SK-N-SH (cell line): ENCODE measurements at regions not wholly inside any gene's neighbourhood (a gene's known extent, or its start where the extent isn't known, plus 50 kb on each side); places are given as distances from the start of the nearest gene placed in this dataset.

Experiments used
- CTCF ChIA-PET: fragments of 300-600, 350-600 bp; formaldehyde crosslinking; extraction: SDS; loops from one replicate; lab custom pipeline; 2021; lab: Yijun Ruan, JAX
- POLR2A ChIA-PET: fragments of 350-600 bp; sonication (Branson Sonifier 250); formaldehyde crosslinking; extraction: SDS; loops from one replicate; lab custom pipeline; 2020; ENCODE audit warnings: antibody characterized with exemption, inconsistent platforms; lab: Yijun Ruan, JAX
- DNase-seq: peaks from one replicate; pipeline ENCODE4 v3.0.0; 2012
- H2AFZ ChIP-seq: fragments of 200-600 bp; sonication (generic); 2 replicates; pipeline ENCODE4 v1.8.1; 2016; ENCODE audit warnings: antibody characterized with exemption, mild to moderate bottlenecking, low read depth
- H3F3A ChIP-seq: fragments of 200-600 bp; sonication (generic); replicated peaks from 2 replicates; pipeline ENCODE3; 2016; ENCODE audit warnings: antibody characterized with exemption, mild to moderate bottlenecking; ENCODE audit not compliant: insufficient read depth
- H3K27ac ChIP-seq, 2 experiments: fragments of 200-500 bp in 1 of 2; fragments of 200-600 bp in 1 of 2; sonication (Bioruptor generic) in 1 of 2; sonication (generic), shearing (Covaris generic) in 1 of 2; 2 replicates each; pipeline versions ENCODE4 v1.5.1 to v1.6.1; 2014 to 2016; ENCODE audit warnings: low read depth in 2 of 2, inconsistent platforms in 1 of 2, low read length in 1 of 2, mild to moderate bottlenecking in 1 of 2, mixed read lengths in 1 of 2
- H3K27me3 ChIP-seq: fragments of 200-600 bp; sonication (generic), shearing (Covaris generic); 2 replicates; pipeline ENCODE4 v1.6.1; 2016; ENCODE audit warnings: mixed run types; ENCODE audit not compliant: insufficient read depth
- H3K36me3 ChIP-seq, 2 experiments: fragments of 200-500 bp in 1 of 2; fragments of 200-600 bp in 1 of 2; sonication (Bioruptor generic) in 1 of 2; sonication (generic) in 1 of 2; replicated peaks in 1 of 2; 2 replicates each; pipeline versions ENCODE3 to v1.5.1; 2014 to 2016; ENCODE audit warnings: low read length in 1 of 2, mild to moderate bottlenecking in 1 of 2; ENCODE audit not compliant: insufficient read depth in 2 of 2, control insufficient read depth in 1 of 2
- H3K4me1 ChIP-seq, 2 experiments: fragments of 200-500 bp in 1 of 2; fragments of 200-600 bp in 1 of 2; sonication (Bioruptor generic) in 1 of 2; sonication (generic), shearing (Covaris generic) in 1 of 2; 2 replicates each; pipeline versions ENCODE4 v1.5.1 to v1.6.1; 2014 to 2016; ENCODE audit warnings: low read depth in 1 of 2, low read length in 1 of 2, mixed run types in 1 of 2; ENCODE audit not compliant: insufficient read depth in 2 of 2, control insufficient read depth in 1 of 2
- H3K4me2 ChIP-seq: fragments of 200-600 bp; sonication (generic), shearing (Covaris generic); 2 replicates; pipeline ENCODE4 v1.6.1; 2017; ENCODE audit warnings: mixed run types
- H3K4me3 ChIP-seq, 2 experiments: fragments of 200-500 bp in 1 of 2; fragments of 200-600 bp in 1 of 2; sonication (Bioruptor generic) in 1 of 2; sonication (generic), shearing (Covaris generic) in 1 of 2; 2 replicates each; pipeline versions ENCODE4 v1.5.1 to v1.8.1; 2014 to 2016; ENCODE audit warnings: low read depth in 2 of 2, inconsistent platforms in 1 of 2, low read length in 1 of 2, mild to moderate bottlenecking in 1 of 2, mixed read lengths in 1 of 2, moderate library complexity in 1 of 2
- H3K79me2 ChIP-seq: fragments of 200-600 bp; sonication (generic); 2 replicates; pipeline ENCODE4 v1.8.1; 2017; ENCODE audit warnings: mild to moderate bottlenecking; ENCODE audit not compliant: insufficient read depth
- H3K9ac ChIP-seq: fragments of 200-600 bp; sonication (generic); 2 replicates; pipeline ENCODE4 v1.6.1; 2017; ENCODE audit warnings: mixed run types
- H3K9me2 ChIP-seq: fragments of 200-600 bp; sonication (generic); 2 replicates; pipeline ENCODE4 v1.6.1; 2017; ENCODE audit warnings: mixed run types
- H3K9me3 ChIP-seq: fragments of 200-600 bp; sonication (generic); 2 replicates; pipeline ENCODE4 v1.6.1; 2017; ENCODE audit warnings: mixed run types, mild to moderate bottlenecking, moderate library complexity
- H4K20me1 ChIP-seq: fragments of 200-600 bp; sonication (generic); 2 replicates; pipeline ENCODE4 v1.6.1; 2017; ENCODE audit warnings: mild to moderate bottlenecking, mixed run types; ENCODE audit not compliant: insufficient read depth
- CHD2 ChIP-seq: fragments of 150-350 bp; IDR thresholded peaks from 2 replicates; pipeline ENCODE4 v1.6.1; 2018; ENCODE audit warnings: low read length; ENCODE audit not compliant: partially characterized antibody
- CTCF ChIP-seq: fragments of 200-600 bp; sonication (generic); IDR thresholded peaks from 2 replicates; pipeline ENCODE4 v1.6.1; 2017; ENCODE audit warnings: antibody characterized with exemption, mild to moderate bottlenecking, moderate library complexity
- EP300 ChIP-seq, 2 experiments: IDR thresholded peaks; 2 replicates each; pipeline versions ENCODE4 v1.4.0 to v1.6.1; 2012; ENCODE audit warnings: borderline replicate concordance in 1 of 2, low read depth in 1 of 2, low read length in 1 of 2
- FOXM1 ChIP-seq: IDR thresholded peaks from 2 replicates; pipeline ENCODE4 v1.4.0; 2012; ENCODE audit warnings: low read depth, mild to moderate bottlenecking
- GABPA ChIP-seq: IDR thresholded peaks from 2 replicates; pipeline ENCODE4 v1.4.0; 2012; ENCODE audit warnings: low read depth, mild to moderate bottlenecking
- JUND ChIP-seq: IDR thresholded peaks from 2 replicates; pipeline ENCODE4 v1.4.0; 2012
- POLR2AphosphoS5 ChIP-seq: IDR thresholded peaks from 2 replicates; pipeline ENCODE4 v1.6.1; 2012; ENCODE audit warnings: low read depth, low read length
- RAD21 ChIP-seq: IDR thresholded peaks from 2 replicates; pipeline ENCODE4 v1.6.1; 2012; ENCODE audit warnings: mild to moderate bottlenecking, low read length
- RCOR1 ChIP-seq: fragments of 150-350 bp; IDR thresholded peaks from 2 replicates; pipeline ENCODE4 v1.6.1; 2017; ENCODE audit warnings: antibody characterized with exemption, low read length
- REST ChIP-seq: IDR thresholded peaks from 2 replicates; pipeline ENCODE4 v1.6.1; 2012; ENCODE audit warnings: mild to moderate bottlenecking, low read depth, low read length, moderate library complexity
- RFX5 ChIP-seq: IDR thresholded peaks from 2 replicates; pipeline ENCODE4 v1.6.1; 2012; ENCODE audit warnings: mild to moderate bottlenecking, improper control_type of control experiment, low read length
- RXRA ChIP-seq: IDR thresholded peaks from 2 replicates; pipeline ENCODE4 v1.4.0; 2012; ENCODE audit warnings: low read depth, mild to moderate bottlenecking, borderline replicate concordance
- SMC3 ChIP-seq: IDR thresholded peaks from 2 replicates; pipeline ENCODE4 v1.6.1; 2012; ENCODE audit warnings: low read depth, low read length, improper control_type of control experiment
- TEAD4 ChIP-seq: IDR thresholded peaks from 2 replicates; pipeline ENCODE4 v1.4.0; 2012; ENCODE audit warnings: mild to moderate bottlenecking, borderline replicate concordance; ENCODE audit not compliant: insufficient read depth
- YY1 ChIP-seq: IDR thresholded peaks from 2 replicates; pipeline ENCODE4 v1.4.0; 2012; ENCODE audit warnings: low read depth, mild to moderate bottlenecking
- ZBTB33 ChIP-seq: IDR thresholded peaks from 2 replicates; pipeline ENCODE4 v1.4.0; 2012; ENCODE audit warnings: low read depth, borderline replicate concordance
- WGBS: methylation state at CpG from one replicate; pipeline ENCODE4 v1.1.6; 2017; ENCODE audit warnings: low lambda C conversion rate; 5-methylcytosine and 5-hydroxymethylcytosine counted together
- TF ChIP-seq, protein P1 (sequence below): IDR thresholded peaks from 2 replicates; pipeline ENCODE4; 2012

DNA sequence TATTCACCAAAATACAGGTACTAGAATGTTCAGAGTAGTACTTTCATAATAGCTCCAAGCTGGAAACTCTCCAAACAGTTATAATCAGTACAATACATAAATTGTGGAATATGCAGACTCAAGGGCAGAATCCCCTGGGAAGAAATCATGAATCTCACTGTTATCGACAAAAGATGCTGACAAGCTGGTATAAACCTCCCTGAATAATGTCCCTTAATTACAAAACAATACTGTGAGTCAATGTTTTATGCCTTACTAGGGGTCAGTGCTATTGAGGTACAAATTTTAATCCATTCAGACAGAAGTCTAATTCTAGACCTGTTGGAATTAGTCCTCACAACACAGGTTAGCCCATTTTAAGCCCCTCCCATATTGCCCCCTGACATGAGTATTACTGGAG, 532.3 kb downstream of the DTWD2 start (continued):
- no peak for TF ChIP-seq RFX5
- TF ChIP-seq RXRA, result no peak

DNA sequence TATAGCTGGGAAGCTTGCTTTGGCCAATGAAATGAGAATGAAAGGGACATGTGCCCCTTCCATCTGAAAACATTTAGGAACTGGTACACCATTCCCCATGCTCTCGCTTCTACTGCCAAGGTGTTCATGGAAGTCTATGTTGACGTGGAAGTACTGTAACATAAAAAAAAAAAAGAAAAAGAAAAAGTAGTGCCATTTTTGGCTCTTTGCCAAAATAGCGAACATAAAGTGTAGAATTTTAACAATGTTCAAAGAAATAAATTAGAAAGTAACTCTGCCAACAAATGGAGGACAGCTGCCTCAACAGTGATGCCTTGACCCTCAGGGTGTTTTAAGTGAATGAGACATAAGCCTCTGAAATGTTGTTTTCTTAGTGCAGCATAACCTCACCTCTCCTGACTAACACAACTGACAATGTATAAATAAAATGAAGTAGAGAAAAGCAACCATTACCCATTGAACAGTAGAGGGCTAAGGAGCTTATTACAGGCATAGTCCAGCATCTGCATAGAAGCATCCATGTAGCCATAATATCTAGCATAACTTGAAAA, 536.6 kb downstream of the DTWD2 start:
- no peak for DNase-seq
- no peaks in the 10 kb centered on the region; the same call in 1 of the 2 replicates for H3K9me3 ChIP-seq
- CTCF ChIA-PET, result no interaction called here
- H4K20me1 ChIP-seq, result no peaks in the 10 kb centered on the region
- no peaks in the 10 kb centered on the region for H3K9me2 ChIP-seq
- TF ChIP-seq RAD21 (no peak), JUND (no peak), CTCF (no peak), POLR2AphosphoS5 (no peak), FOXM1 (no peak), EP300 (IDR thresholded peaks at IDR 0.05; ENCODE audit: borderline replicate concordance in 1 of 2, low read depth in 1 of 2, low read length in 1 of 2) (no peak), CHD2 (no peak), GABPA (no peak), TEAD4 (no peak), ZBTB33 (no peak), YY1 (no peak), REST (no peak), SMC3 (no peak), RCOR1 (no peak)
- TF ChIP-seq, protein P1, sequence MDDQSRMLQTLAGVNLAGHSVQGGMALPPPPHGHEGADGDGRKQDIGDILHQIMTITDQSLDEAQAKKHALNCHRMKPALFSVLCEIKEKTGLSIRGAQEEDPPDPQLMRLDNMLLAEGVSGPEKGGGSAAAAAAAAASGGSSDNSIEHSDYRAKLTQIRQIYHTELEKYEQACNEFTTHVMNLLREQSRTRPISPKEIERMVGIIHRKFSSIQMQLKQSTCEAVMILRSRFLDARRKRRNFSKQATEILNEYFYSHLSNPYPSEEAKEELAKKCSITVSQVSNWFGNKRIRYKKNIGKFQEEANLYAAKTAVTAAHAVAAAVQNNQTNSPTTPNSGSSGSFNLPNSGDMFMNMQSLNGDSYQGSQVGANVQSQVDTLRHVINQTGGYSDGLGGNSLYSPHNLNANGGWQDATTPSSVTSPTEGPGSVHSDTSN, result no peak
- H3K27ac ChIP-seq, result no peak overlapping the region
- no peak overlapping the region for H3K4me2 ChIP-seq
- 22% methylated on average over 3 of the region's 3 CpGs for WGBS
- no peaks in the 10 kb centered on the region for H3K4me1 ChIP-seq
- H3K36me3 ChIP-seq, result no peaks in the 10 kb centered on the region
- no peak overlapping the region for H2AFZ ChIP-seq
- no peaks in the 10 kb centered on the region for H3K27me3 ChIP-seq
- POLR2A ChIA-PET, result no interaction called here
- H3K79me2 ChIP-seq, result no peaks in the 10 kb centered on the region
- H3K4me3 ChIP-seq, result no peak overlapping the region
- no peak overlapping the region for H3K9ac ChIP-seq
- H3F3A ChIP-seq, result no peaks in the 10 kb centered on the region
